NCI-H2029 treated with DMSO at 0.1 percent for 48 hours (cell line): ENCODE measurements at regions not wholly inside any gene's neighbourhood (a gene's known extent, or its start where the extent isn't known, plus 50 kb on each side); places are given as distances from the start of the nearest gene placed in this dataset.

Experiments used
- DNase-seq: peaks from one replicate; lab custom pipeline; 2025; lab: John Stamatoyannopoulos, UW

- no peak for DNase-seq
Measured at GRCh38 chr3:55343486-55344357, 143.4 kb downstream of the WNT5A start.

GRCh38 chr3:55341502-55342031 lies 145.5 kb downstream of the WNT5A start:
- DNase-seq = no peak

GRCh38 chr3:55339819-55340218 lies 147.3 kb downstream of the WNT5A start:
- DNase-seq = no peak

GRCh38 chr3:55339390-55339789 lies 147.7 kb downstream of the WNT5A start:
- no peak for DNase-seq

- DNase-seq = no peak
Measured at GRCh38 chr3:55337641-55338180, 149.4 kb downstream of the WNT5A start.

- DNase-seq = no peak
Measured at GRCh38 chr3:55333923-55334322, 153.2 kb downstream of the WNT5A start.

- no peak for DNase-seq
Measured at GRCh38 chr3:55333046-55333445, 154.1 kb downstream of the WNT5A start.

GRCh38 chr3:55332176-55332575 lies 154.9 kb downstream of the WNT5A start:
- no peak for DNase-seq

- no peak for DNase-seq
Measured at GRCh38 chr3:55331524-55331923, 155.6 kb downstream of the WNT5A start.

- no peak for DNase-seq
Measured at GRCh38 chr3:55330756-55331155, 156.3 kb downstream of the WNT5A start.

- no peak for DNase-seq
Measured at GRCh38 chr3:55330355-55330754, 156.8 kb downstream of the WNT5A start.

- DNase-seq = no peak
Measured at GRCh38 chr3:55329849-55330248, 157.3 kb downstream of the WNT5A start.

GRCh38 chr3:55327131-55327920 lies 159.8 kb downstream of the WNT5A start:
- DNase-seq = no peak

- DNase-seq = no peak
Measured at GRCh38 chr3:55322638-55323037, 164.5 kb downstream of the WNT5A start.

- no peak for DNase-seq
Measured at GRCh38 chr3:55320928-55321327, 166.2 kb downstream of the WNT5A start.

GRCh38 chr3:55315396-55315795 lies 171.7 kb downstream of the WNT5A start:
- DNase-seq = no peak

GRCh38 chr3:55313666-55314065 lies 173.4 kb downstream of the WNT5A start:
- no peak for DNase-seq

- no peak for DNase-seq
Measured at GRCh38 chr3:55309336-55309735, 177.8 kb downstream of the WNT5A start.

GRCh38 chr3:55307622-55308021 lies 179.5 kb downstream of the WNT5A start:
- DNase-seq = no peak

GRCh38 chr3:55305696-55306485 lies 181.2 kb downstream of the WNT5A start:
- no peak for DNase-seq

- no peak for DNase-seq
Measured at GRCh38 chr3:55300701-55301100, 186.4 kb downstream of the WNT5A start.

- no peak for DNase-seq
Measured at GRCh38 chr3:55297706-55298105, 189.4 kb downstream of the WNT5A start.
